HepG2 (cell line): ENCODE measurements at regions not wholly inside any gene's neighbourhood (a gene's known extent, or its start where the extent isn't known, plus 50 kb on each side); places are given as distances from the start of the nearest gene placed in this dataset.

Experiments used
- TP53 ChIP-seq: sonication (generic); formaldehyde crosslinking; conservative IDR thresholded peaks from 2 replicates; pipeline ENCODE4 v1.4.0; 2020; ENCODE audit warnings: missing genetic modification reagents
- TF ChIP-seq, protein P1 (sequence below): sonication (generic); formaldehyde crosslinking; IDR thresholded peaks from 2 replicates; pipeline ENCODE4 v1.5.0; 2020; ENCODE audit warnings: mild to moderate bottlenecking, missing genetic modification reagents, moderate library complexity

GRCh38 chr2:224202281-224202865, 163.3 kb upstream of the SERPINE2 start:
- TF ChIP-seq, protein P1, sequence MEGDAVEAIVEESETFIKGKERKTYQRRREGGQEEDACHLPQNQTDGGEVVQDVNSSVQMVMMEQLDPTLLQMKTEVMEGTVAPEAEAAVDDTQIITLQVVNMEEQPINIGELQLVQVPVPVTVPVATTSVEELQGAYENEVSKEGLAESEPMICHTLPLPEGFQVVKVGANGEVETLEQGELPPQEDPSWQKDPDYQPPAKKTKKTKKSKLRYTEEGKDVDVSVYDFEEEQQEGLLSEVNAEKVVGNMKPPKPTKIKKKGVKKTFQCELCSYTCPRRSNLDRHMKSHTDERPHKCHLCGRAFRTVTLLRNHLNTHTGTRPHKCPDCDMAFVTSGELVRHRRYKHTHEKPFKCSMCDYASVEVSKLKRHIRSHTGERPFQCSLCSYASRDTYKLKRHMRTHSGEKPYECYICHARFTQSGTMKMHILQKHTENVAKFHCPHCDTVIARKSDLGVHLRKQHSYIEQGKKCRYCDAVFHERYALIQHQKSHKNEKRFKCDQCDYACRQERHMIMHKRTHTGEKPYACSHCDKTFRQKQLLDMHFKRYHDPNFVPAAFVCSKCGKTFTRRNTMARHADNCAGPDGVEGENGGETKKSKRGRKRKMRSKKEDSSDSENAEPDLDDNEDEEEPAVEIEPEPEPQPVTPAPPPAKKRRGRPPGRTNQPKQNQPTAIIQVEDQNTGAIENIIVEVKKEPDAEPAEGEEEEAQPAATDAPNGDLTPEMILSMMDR (CRISPR knock-in tag) = no peak
- TF ChIP-seq TP53 = no peak
